ENCODE measurements at regions not wholly inside any gene's neighbourhood (a gene's known extent, or its start where the extent isn't known, plus 50 kb on each side); places are given as distances from the start of the nearest gene placed in this dataset.

DNA sequence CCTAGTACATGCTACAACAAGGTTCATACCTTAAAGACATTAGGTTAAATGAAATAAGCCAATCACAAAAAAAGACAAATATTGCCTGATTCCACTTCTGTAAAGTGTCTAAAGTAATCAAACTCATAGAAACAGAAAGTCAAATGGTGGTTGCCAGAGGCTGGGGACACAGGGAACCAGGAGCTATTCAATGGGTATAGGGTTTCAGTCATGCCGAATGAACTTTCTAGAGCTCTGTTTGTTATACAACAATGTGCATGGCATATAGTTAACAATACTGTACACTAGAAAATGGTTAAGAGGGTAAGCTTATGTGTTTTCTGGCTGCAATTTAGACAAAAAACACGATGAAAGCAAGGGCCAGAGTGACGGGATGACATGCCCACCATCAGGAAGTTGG is 70.8 kb upstream of the EGFLAM start:
- TF ChIP-seq POLR2A (IDR thresholded peaks at IDR 0.05; ENCODE audit: low read depth) (no peak), POLR2AphosphoS5 (IDR thresholded peaks at IDR 0.05) (no peak)
- TF ChIP-seq, protein P1, sequence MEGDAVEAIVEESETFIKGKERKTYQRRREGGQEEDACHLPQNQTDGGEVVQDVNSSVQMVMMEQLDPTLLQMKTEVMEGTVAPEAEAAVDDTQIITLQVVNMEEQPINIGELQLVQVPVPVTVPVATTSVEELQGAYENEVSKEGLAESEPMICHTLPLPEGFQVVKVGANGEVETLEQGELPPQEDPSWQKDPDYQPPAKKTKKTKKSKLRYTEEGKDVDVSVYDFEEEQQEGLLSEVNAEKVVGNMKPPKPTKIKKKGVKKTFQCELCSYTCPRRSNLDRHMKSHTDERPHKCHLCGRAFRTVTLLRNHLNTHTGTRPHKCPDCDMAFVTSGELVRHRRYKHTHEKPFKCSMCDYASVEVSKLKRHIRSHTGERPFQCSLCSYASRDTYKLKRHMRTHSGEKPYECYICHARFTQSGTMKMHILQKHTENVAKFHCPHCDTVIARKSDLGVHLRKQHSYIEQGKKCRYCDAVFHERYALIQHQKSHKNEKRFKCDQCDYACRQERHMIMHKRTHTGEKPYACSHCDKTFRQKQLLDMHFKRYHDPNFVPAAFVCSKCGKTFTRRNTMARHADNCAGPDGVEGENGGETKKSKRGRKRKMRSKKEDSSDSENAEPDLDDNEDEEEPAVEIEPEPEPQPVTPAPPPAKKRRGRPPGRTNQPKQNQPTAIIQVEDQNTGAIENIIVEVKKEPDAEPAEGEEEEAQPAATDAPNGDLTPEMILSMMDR (IDR thresholded peaks at IDR 0.05), result no peak
